OCI-LY7 (cell line): ENCODE measurements at regions not wholly inside any gene's neighbourhood (a gene's known extent, or its start where the extent isn't known, plus 50 kb on each side); places are given as distances from the start of the nearest gene placed in this dataset.

Experiments used
- CTCF ChIP-seq: fragments of 200-600 bp; sonication (generic); conservative IDR thresholded peaks from 2 replicates; pipeline ENCODE4 v1.5.1; 2014; ENCODE audit warnings: mild to moderate bottlenecking, antibody characterized with exemption, low read length, moderate library complexity, mixed read lengths
- EZH2phosphoT487 ChIP-seq: fragments of 200-600 bp; sonication (generic); IDR thresholded peaks from 2 replicates; pipeline ENCODE4 v1.6.1; 2018; ENCODE audit warnings: low read depth, borderline replicate concordance, mild to moderate bottlenecking, mixed run types, antibody characterized with exemption, low read length, moderate library complexity, mixed read lengths

GRCh38 chr9:107735821-107736220, 246.3 kb upstream of the KLF4 start:
- TF ChIP-seq CTCF (no peak), EZH2phosphoT487 (no peak)
